Neural cell (in vitro differentiated cells): ENCODE measurements at regions not wholly inside any gene's neighbourhood (a gene's known extent, or its start where the extent isn't known, plus 50 kb on each side); places are given as distances from the start of the nearest gene placed in this dataset.

Experiments used
- H2AFZ ChIP-seq: fragments of 200-600, 300-800 bp; sonication (generic), shearing (Covaris generic); 2 replicates; pipeline ENCODE4 v1.6.0; 2014; ENCODE audit warnings: low read depth, mild to moderate bottlenecking, antibody characterized with exemption, low read length, moderate library complexity
- H3F3A ChIP-seq: fragments of 200-600 bp; shearing (Covaris generic); 2 replicates; pipeline ENCODE4 v1.6.1; 2016; ENCODE audit warnings: mild to moderate bottlenecking, moderate library complexity, mixed read lengths, antibody characterized with exemption, low read length; ENCODE audit not compliant: insufficient read depth, poor library complexity, severe bottlenecking
- H3K27ac ChIP-seq: fragments of 200-600, 300-800 bp; sonication (generic), shearing (Covaris generic); 2 replicates; pipeline ENCODE4 v1.5.1; 2014; ENCODE audit warnings: mild to moderate bottlenecking, low read length, moderate library complexity
- H3K27me3 ChIP-seq: fragments of 300-800, 200-600 bp; sonication (generic), shearing (Covaris generic); 2 replicates; pipeline ENCODE4 v1.6.0; 2014; ENCODE audit warnings: mild to moderate bottlenecking, low read depth, low read length, moderate library complexity; ENCODE audit not compliant: insufficient read depth
- H3K36me3 ChIP-seq: fragments of 300-800, 200-600 bp; sonication (generic), shearing (Covaris generic); 2 replicates; pipeline ENCODE4 v1.5.1; 2014; ENCODE audit warnings: mild to moderate bottlenecking, antibody characterized with exemption, low read length, moderate library complexity; ENCODE audit not compliant: insufficient read depth
- H3K4me2 ChIP-seq: fragments of 300-800, 200-600 bp; sonication (generic), shearing (Covaris generic); 2 replicates; pipeline ENCODE4 v1.6.0; 2014; ENCODE audit warnings: mild to moderate bottlenecking, low read length
- H3K4me3 ChIP-seq: fragments of 300-800, 200-600 bp; sonication (generic), shearing (Covaris generic); 2 replicates; pipeline ENCODE4 v1.5.1; 2014; ENCODE audit warnings: mild to moderate bottlenecking, low read length, moderate library complexity
- H3K79me2 ChIP-seq: fragments of 200-600 bp; shearing (Covaris generic); replicated peaks from 2 replicates; pipeline ENCODE4 v1.6.0; 2014; ENCODE audit warnings: mild to moderate bottlenecking, low read length, moderate library complexity; ENCODE audit not compliant: insufficient read depth
- H3K9ac ChIP-seq: fragments of 300-800, 200-600 bp; sonication (generic), shearing (Covaris generic); 2 replicates; pipeline ENCODE4 v1.6.1; 2016; ENCODE audit warnings: mild to moderate bottlenecking, low read length, mixed read lengths
- H3K9me2 ChIP-seq: fragments of 200-600 bp; shearing (Covaris generic); 2 replicates; pipeline ENCODE4 v1.6.1; 2016; ENCODE audit warnings: mild to moderate bottlenecking, low read length, mixed read lengths; ENCODE audit not compliant: insufficient read depth
- H3K9me3 ChIP-seq: fragments of 200-600, 300-800 bp; sonication (generic), shearing (Covaris generic); 2 replicates; pipeline ENCODE4 v1.6.1; 2016; ENCODE audit warnings: mild to moderate bottlenecking, mixed run types, low read length, moderate library complexity, mixed read lengths
- H4K20me1 ChIP-seq: fragments of 200-600 bp; shearing (Covaris generic); 2 replicates; pipeline ENCODE4 v1.6.1; 2016; ENCODE audit warnings: mild to moderate bottlenecking, mixed run types; ENCODE audit not compliant: insufficient read depth
- EP300 ChIP-seq: fragments of 450-650 bp; conservative IDR thresholded peaks from 2 replicates; pipeline ENCODE4 v1.6.1; 2014; ENCODE audit warnings: antibody characterized with exemption, mild to moderate bottlenecking, moderate library complexity; ENCODE audit not compliant: poor library complexity, severe bottlenecking
- EZH2 ChIP-seq: fragments of 200-600, 300-800 bp; shearing (Covaris generic), sonication (generic); IDR thresholded peaks from 2 replicates; pipeline ENCODE4 v1.6.1; 2014; ENCODE audit warnings: antibody characterized with exemption, low read length, borderline replicate concordance, mild to moderate bottlenecking; ENCODE audit not compliant: insufficient read depth, poor library complexity, severe bottlenecking
- MXI1 ChIP-seq: fragments of 450-650 bp; conservative IDR thresholded peaks from 2 replicates; pipeline ENCODE4 v1.6.1; 2014; ENCODE audit warnings: antibody characterized with exemption, mild to moderate bottlenecking; ENCODE audit not compliant: poor library complexity, severe bottlenecking
- POLR2AphosphoS5 ChIP-seq: IDR thresholded peaks from 2 replicates; pipeline ENCODE4 v1.6.1; 2012
- RAD21 ChIP-seq: fragments of 450-650 bp; conservative IDR thresholded peaks from 2 replicates; pipeline ENCODE4 v1.6.1; 2014; ENCODE audit warnings: antibody characterized with exemption, mild to moderate bottlenecking, moderate library complexity
- SMC3 ChIP-seq: fragments of 450-650 bp; conservative IDR thresholded peaks from 2 replicates; pipeline ENCODE4 v1.6.1; 2014; ENCODE audit warnings: antibody characterized with exemption, mild to moderate bottlenecking, moderate library complexity; ENCODE audit not compliant: poor library complexity
- TAF1 ChIP-seq: IDR thresholded peaks from 2 replicates; pipeline ENCODE4 v1.6.1; 2012; ENCODE audit warnings: low read depth
- TF ChIP-seq, protein P1 (sequence below): IDR thresholded peaks from 2 replicates; pipeline ENCODE4 v1.6.1; 2012; ENCODE audit warnings: borderline replicate concordance
- TF ChIP-seq, protein P2 (sequence below): fragments of 450-650 bp; IDR thresholded peaks from 2 replicates; pipeline ENCODE4 v1.5.1; 2014; ENCODE audit warnings: antibody characterized with exemption, mild to moderate bottlenecking, moderate library complexity; ENCODE audit not compliant: poor library complexity, severe bottlenecking

DNA sequence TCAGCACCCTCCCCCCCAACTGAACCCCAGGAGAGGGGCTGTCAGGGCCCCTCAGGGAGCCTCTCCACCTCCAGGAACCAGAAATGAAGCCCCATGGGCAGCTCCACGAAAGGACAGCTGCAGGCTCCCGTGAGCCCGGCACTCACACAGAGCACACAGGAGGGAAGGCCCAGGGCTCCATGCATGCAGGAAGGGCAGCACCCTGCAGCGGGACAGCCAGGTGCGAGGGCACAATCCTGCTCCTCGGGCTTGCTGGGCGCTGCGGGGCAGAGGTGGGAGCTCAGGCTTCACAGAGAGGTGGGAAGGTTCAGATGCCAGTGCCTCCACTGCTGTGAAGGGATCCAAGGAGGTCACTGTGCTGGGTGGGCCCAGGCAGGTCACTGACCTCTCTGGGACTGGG, 90.0 kb downstream of the HMX1 start:
- no peak overlapping the region for H3K27ac ChIP-seq
- H3K9ac ChIP-seq, result no peak overlapping the region
- H3K4me2 ChIP-seq, result no peak overlapping the region
- no peaks in the 10 kb centered on the region for H3K9me2 ChIP-seq
- no peaks in the 10 kb centered on the region for H3K36me3 ChIP-seq
- no peak overlapping the region for H3K4me3 ChIP-seq
- no peaks in the 10 kb centered on the region for H3F3A ChIP-seq
- no peaks in the 10 kb centered on the region for H3K9me3 ChIP-seq
- no peaks in the 10 kb centered on the region for H4K20me1 ChIP-seq
- H3K27me3 ChIP-seq, result no peaks in the 10 kb centered on the region
- no peak overlapping the region for H2AFZ ChIP-seq
- H3K79me2 ChIP-seq, result no peaks in the 10 kb centered on the region
- TF ChIP-seq MXI1 (no peak), SMC3 (no peak), EP300 (no peak), EZH2 (no peak), TAF1 (no peak), RAD21 (no peak), POLR2AphosphoS5 (no peak)
- TF ChIP-seq, protein P1, sequence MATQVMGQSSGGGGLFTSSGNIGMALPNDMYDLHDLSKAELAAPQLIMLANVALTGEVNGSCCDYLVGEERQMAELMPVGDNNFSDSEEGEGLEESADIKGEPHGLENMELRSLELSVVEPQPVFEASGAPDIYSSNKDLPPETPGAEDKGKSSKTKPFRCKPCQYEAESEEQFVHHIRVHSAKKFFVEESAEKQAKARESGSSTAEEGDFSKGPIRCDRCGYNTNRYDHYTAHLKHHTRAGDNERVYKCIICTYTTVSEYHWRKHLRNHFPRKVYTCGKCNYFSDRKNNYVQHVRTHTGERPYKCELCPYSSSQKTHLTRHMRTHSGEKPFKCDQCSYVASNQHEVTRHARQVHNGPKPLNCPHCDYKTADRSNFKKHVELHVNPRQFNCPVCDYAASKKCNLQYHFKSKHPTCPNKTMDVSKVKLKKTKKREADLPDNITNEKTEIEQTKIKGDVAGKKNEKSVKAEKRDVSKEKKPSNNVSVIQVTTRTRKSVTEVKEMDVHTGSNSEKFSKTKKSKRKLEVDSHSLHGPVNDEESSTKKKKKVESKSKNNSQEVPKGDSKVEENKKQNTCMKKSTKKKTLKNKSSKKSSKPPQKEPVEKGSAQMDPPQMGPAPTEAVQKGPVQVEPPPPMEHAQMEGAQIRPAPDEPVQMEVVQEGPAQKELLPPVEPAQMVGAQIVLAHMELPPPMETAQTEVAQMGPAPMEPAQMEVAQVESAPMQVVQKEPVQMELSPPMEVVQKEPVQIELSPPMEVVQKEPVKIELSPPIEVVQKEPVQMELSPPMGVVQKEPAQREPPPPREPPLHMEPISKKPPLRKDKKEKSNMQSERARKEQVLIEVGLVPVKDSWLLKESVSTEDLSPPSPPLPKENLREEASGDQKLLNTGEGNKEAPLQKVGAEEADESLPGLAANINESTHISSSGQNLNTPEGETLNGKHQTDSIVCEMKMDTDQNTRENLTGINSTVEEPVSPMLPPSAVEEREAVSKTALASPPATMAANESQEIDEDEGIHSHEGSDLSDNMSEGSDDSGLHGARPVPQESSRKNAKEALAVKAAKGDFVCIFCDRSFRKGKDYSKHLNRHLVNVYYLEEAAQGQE, result no peak
- TF ChIP-seq, protein P2, sequence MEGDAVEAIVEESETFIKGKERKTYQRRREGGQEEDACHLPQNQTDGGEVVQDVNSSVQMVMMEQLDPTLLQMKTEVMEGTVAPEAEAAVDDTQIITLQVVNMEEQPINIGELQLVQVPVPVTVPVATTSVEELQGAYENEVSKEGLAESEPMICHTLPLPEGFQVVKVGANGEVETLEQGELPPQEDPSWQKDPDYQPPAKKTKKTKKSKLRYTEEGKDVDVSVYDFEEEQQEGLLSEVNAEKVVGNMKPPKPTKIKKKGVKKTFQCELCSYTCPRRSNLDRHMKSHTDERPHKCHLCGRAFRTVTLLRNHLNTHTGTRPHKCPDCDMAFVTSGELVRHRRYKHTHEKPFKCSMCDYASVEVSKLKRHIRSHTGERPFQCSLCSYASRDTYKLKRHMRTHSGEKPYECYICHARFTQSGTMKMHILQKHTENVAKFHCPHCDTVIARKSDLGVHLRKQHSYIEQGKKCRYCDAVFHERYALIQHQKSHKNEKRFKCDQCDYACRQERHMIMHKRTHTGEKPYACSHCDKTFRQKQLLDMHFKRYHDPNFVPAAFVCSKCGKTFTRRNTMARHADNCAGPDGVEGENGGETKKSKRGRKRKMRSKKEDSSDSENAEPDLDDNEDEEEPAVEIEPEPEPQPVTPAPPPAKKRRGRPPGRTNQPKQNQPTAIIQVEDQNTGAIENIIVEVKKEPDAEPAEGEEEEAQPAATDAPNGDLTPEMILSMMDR, result no peak

DNA sequence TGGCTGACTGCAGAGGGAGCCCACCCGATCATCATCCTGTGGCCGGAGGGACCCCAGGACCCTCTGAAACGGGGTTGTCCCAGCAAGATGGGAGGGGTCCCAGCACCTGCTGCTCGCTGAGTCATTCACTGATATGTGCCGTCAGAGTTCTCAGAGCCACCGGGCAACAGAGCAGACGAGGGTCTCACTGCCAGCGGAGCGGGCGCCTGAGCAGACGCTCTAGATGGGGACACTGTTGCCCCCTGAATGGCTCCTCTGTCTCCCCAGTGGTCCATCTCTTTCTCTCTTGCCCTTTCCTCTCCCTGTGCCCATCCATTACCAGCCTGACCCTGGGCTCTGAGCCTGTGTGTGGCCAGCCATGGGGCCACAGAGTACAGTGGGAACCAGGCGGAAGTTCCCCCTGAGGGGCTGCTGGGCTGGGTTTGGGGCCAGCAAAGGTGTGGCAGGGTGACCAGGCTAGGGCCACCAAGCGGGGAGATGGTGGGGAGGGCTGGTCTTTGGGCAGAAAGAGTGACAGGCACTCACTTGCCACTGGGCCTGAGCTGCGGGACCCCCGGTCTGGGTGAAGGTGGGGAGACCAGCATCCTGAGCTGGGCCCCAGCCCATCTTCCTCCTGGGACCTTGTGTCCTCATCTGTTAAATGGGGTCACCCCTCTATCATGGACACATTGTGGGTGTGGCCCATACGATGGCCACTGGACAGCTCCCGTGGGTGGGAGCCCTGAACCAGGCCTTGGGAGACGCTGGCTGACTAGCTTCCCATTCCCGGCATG, 90.9 kb downstream of the HMX1 start:
- Histone ChIP-seq H3K36me3 (no peaks in the 10 kb centered on the region), H3K9me3 (no peaks in the 10 kb centered on the region)
- TF ChIP-seq EZH2 (no peak), SMC3 (no peak)

More for the DNA sequence above, 90.9 kb downstream of the HMX1 start:
- Histone ChIP-seq H2AFZ (no peak overlapping the region), H3K4me2 (no peak overlapping the region), H3K4me3 (no peak overlapping the region), H3K9ac (no peak overlapping the region), H3F3A (no peaks in the 10 kb centered on the region), H4K20me1 (no peaks in the 10 kb centered on the region), H3K9me2 (no peaks in the 10 kb centered on the region), H3K27me3 (no peaks in the 10 kb centered on the region), H3K79me2 (no peaks in the 10 kb centered on the region), H3K27ac (no peak overlapping the region)
